ENCODE measurements at regions not wholly inside any gene's neighbourhood (a gene's known extent, or its start where the extent isn't known, plus 50 kb on each side); places are given as distances from the start of the nearest gene placed in this dataset.

DNA sequence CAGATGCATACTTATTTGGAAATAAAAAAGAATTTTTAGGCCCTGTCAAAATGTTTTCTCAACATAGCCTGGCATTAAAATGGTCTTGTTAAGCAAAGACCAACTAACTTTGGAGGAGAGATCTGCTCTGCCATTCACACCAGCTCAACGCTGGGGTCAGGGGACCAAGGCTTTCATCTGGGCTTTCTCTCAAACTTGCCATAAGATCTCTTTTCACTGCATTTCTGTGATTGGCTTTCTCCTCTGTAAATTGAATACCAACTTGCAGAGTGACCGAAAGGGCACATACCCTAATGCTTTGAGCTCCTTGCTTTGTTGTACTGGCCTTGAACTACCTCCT is 71.2 kb downstream of the MYCN start:
- peaks cover 0 to 2% of the 10 kb centered on the region in 2 experiments; a peak in 1 of 5 replicates for H3K9me3 Mint-ChIP-seq
- peaks cover 45% of the 10 kb centered on the region in 2 experiments for H3K4me1 Mint-ChIP-seq
- Histone ChIP-seq H3K4me1 (ENCODE audit: insufficient read depth, low read length) (peaks cover 18% of the 10 kb centered on the region), H2AFZ (ENCODE audit: low read length) (no peak overlapping the region), H4K5ac (ENCODE audit: insufficient read length, low read depth, low read length) (no peak overlapping the region), H2BK120ac (ENCODE audit: low read depth, low read length, poor library complexity, severe bottlenecking) (no peak overlapping the region), H3K14ac (ENCODE audit: insufficient read depth, low read length) (no peak overlapping the region), H2AK5ac (ENCODE audit: insufficient read length, low read length) (no peak overlapping the region), H3K9ac (ENCODE audit: extremely low read depth, insufficient read length, low read length) (no peak overlapping the region), H3K9me3 (ENCODE audit: control insufficient read depth, low read depth, low read length) (no peaks in the 10 kb centered on the region), H2BK15ac (ENCODE audit: low read depth, low read length) (no peak overlapping the region), H2BK20ac (ENCODE audit: low read depth, low read length, poor library complexity, severe bottlenecking) (no peak overlapping the region), H3K4me2 (ENCODE audit: insufficient read depth, insufficient read length, low read length) (no peak overlapping the region), H4K91ac (ENCODE audit: insufficient read length, low read depth, low read length) (no peak overlapping the region), H3K23ac (ENCODE audit: insufficient read length, low read depth, low read length) (no peak overlapping the region), H4K20me1 (ENCODE audit: control insufficient read depth, insufficient read depth, insufficient read length) (no peaks in the 10 kb centered on the region), H3T11ph (ENCODE audit: low read length) (no peak overlapping the region), H2BK12ac (ENCODE audit: insufficient read length, low read depth, low read length) (no peak overlapping the region), H3K18ac (ENCODE audit: insufficient read length, low read depth, low read length) (no peak overlapping the region), H3K79me2 (ENCODE audit: insufficient read depth, low read length) (no peaks in the 10 kb centered on the region), H3K4ac (ENCODE audit: low read depth, low read length) (no peak overlapping the region), H2BK5ac (ENCODE audit: insufficient read length, low read length) (no peak overlapping the region), H3K27ac (ENCODE audit: insufficient read length, low read depth, low read length) (no peak overlapping the region), H3K27me3 (ENCODE audit: insufficient read depth, low read length) (no peaks in the 10 kb centered on the region), H3K23me2 (ENCODE audit: insufficient read length, low read depth, low read length, poor library complexity, severe bottlenecking) (no peaks in the 10 kb centered on the region), H3K79me1 (ENCODE audit: insufficient read depth, low read depth, low read length, poor library complexity, severe bottlenecking) (no peaks in the 10 kb centered on the region), H3K56ac (ENCODE audit: insufficient read length, low read depth, low read length) (no peak overlapping the region), H4K8ac (replicated peaks; ENCODE audit: insufficient read length, low read depth, low read length) (no peak overlapping the region)
- H3K27ac Mint-ChIP-seq, result no peak overlapping the region
- H3K4me3 Mint-ChIP-seq, result no peak overlapping the region
- peaks cover 7% of the 10 kb centered on the region for H3K27me3 Mint-ChIP-seq (ENCODE audit: low read depth)
- no CpG with 5 or more reads among the region's 2 CpGs for WGBS (ENCODE audit: extremely low coverage, insufficient read length, low lambda C conversion rate)
- DNase-seq, result no peak
- no peaks in the 10 kb centered on the region for H3K36me3 Mint-ChIP-seq (ENCODE audit: insufficient read depth in 1 of 3, low read depth in 3 of 3)
- TF ChIP-seq, protein P1, sequence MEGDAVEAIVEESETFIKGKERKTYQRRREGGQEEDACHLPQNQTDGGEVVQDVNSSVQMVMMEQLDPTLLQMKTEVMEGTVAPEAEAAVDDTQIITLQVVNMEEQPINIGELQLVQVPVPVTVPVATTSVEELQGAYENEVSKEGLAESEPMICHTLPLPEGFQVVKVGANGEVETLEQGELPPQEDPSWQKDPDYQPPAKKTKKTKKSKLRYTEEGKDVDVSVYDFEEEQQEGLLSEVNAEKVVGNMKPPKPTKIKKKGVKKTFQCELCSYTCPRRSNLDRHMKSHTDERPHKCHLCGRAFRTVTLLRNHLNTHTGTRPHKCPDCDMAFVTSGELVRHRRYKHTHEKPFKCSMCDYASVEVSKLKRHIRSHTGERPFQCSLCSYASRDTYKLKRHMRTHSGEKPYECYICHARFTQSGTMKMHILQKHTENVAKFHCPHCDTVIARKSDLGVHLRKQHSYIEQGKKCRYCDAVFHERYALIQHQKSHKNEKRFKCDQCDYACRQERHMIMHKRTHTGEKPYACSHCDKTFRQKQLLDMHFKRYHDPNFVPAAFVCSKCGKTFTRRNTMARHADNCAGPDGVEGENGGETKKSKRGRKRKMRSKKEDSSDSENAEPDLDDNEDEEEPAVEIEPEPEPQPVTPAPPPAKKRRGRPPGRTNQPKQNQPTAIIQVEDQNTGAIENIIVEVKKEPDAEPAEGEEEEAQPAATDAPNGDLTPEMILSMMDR (conservative IDR thresholded peaks at IDR 0.05), result no peak

All from H9 (cell line).